Hepatic stellate cell (primary cell): ENCODE measurements at regions not wholly inside any gene's neighbourhood (a gene's known extent, or its start where the extent isn't known, plus 50 kb on each side); places are given as distances from the start of the nearest gene placed in this dataset.
A peak's percentile ranks its signal among the peaks of the same experiment; 100 is the strongest.
"Not testable (repeated sequence)": the region's sequence is repeated elsewhere in the genome, so short reads cannot be mapped to it uniquely, and the experiment has no call there.

Source experiments
- DNase-seq: peaks from one replicate; pipeline ENCODE4 v3.0.0; 2011; ENCODE audit warnings: low spot score

DNA sequence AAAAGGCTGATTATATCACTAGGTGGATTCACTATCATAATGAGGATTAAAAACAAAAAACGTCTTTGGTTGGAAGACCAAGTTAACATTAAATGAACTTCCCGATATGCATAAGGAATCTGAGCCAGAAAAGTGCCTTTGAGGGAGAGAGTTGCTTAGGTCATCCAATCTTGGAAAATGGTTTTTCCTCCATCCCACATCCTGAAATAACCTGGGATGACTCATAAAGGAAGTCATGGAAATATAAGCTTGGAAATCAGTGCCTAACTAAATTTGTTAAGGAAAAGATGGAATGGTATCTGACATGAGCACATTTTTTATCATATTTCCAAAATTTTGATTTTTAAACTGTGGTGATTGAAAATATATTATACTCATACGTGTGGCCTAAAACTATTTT lies 66.0 kb downstream of the KBTBD8 start:
- DNase-seq = peak; percentile 5

DNA sequence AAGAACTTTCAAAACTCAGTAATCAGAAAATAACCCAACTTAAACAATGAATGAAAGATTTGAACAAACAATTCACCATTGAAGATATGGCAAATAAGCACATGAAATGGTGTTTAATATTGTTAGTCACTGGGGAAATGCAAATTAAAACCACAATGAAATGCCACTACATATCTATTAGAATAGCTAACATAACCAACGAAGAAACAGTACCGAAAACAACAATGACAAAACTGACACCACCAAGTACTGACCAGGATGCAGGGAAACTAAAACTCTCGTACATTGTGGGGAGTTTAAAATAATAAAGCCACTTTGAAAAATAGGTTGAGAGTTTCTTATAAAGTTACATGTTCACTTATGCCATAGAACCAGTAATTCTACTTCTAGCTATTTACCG lies 69.1 kb downstream of the KBTBD8 start:
- no peak for DNase-seq

DNA sequence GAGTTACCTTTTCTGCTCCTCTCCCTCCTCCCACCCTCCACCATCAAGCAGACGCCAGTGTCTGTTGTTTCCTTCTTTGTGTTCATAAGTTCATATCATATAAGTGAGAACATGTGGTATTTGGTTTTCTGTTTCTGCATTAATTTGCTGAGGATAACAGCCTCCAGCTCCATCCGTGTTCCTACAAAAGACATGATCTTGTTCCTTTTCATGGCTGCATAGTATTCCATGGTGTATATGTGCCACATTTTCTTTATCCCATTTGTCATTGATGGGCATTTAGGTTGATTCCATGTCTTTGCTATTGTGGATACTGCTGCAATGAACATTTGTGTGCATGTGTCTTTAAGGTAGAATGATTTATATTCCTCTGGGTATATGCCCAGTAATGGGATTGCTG lies 74.5 kb downstream of the KBTBD8 start:
- DNase-seq = not testable (repeated sequence)

DNA sequence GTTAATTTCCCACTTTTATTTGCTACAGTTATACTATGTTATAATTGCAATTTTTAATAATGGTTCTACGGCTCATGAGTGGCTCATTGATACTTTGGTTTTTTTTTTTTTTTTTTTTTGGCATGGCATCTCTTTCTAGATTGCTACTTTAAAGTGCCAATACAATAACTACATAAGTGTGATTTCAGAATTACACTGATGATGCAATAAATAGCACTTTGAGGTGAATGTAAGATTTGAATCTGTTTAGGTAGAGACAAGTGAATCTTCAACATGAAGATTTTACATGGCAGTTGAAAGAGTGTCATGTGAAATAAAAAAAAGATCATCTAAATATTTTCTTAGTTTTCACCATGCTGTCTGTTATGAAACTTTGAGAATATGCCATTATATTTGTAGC lies 75.7 kb downstream of the KBTBD8 start:
- no peak for DNase-seq

DNA sequence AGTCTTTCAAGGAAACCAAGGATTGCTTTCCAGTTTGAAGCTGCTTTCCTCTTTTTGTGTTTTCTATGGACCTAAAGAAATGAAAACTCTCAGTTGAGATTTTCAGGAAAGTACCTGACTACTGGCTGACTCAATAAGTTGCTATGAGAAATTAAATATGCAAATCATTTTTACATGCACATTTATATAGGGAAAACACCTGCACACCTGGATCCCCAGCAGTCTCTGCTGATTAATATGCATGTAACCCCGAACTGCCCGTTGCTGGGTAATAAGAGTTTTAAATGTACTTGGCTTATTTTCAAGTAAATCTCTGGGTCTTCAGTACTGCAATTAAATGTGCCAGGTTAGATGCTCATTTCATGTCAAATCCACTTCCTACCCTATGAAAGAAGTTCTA lies 77.2 kb downstream of the KBTBD8 start:
- DNase-seq = no peak

DNA sequence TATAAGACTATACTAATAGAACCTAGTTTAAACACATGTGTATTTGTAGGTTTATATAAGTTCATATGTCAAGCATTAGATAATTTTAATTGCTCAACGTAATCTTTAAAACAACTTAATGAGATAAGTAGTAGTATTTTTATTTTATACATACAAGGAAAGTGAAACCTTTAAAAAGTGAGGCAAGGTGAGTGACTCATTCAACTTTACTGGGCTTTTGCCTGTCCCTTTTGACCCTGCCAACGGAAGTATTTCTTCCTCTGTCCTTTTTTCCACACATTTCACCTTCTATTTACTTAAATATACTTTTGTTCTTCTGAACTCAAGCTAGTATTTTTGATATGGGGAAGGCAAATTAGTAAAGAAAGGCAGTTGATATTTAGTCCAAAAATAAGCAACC lies 78.5 kb downstream of the KBTBD8 start:
- DNase-seq = no peak

DNA sequence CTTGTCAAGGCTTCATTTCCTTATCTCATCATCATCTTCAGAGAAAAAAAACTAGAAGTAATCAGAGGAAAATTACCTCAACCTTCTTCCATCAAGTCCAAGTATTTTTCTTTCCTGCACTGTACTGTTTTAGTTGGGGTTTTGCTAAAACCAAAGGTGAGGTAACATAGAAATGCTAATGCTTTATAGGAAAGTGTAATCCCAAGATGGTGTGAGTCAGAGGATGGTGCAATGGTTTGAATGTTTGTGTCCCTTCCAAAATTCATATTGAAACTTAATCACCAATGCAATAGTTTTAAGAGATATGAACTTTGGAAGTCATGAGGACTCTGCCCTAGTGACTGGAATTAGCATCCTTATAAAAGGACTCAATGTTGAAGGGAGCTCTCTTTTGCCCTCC lies 79.5 kb downstream of the KBTBD8 start:
- DNase-seq = no peak

DNA sequence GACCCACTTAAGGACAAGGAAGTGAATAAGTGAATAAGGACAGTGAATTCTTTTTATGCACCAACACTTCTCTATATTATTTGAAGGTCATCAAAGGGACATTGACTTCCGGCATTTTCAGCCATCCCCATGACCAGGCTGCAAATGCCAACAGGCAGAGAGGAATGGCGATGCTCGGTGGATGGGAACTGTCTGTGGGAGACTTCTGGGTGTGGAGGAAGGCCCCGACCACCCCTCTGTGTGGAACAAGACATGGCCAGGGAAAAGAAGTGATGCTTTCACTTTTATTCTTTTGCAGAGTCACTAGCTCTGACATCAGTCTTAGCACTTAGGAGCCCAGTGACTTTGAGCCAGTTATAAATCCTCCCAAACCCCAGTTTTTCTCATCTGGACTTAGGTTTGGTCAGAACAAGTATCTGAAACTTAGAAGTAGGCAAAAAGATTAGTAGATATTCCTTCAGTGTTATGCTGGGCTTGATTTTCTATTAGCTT lies 84.5 kb downstream of the KBTBD8 start:
- no peak for DNase-seq

DNA sequence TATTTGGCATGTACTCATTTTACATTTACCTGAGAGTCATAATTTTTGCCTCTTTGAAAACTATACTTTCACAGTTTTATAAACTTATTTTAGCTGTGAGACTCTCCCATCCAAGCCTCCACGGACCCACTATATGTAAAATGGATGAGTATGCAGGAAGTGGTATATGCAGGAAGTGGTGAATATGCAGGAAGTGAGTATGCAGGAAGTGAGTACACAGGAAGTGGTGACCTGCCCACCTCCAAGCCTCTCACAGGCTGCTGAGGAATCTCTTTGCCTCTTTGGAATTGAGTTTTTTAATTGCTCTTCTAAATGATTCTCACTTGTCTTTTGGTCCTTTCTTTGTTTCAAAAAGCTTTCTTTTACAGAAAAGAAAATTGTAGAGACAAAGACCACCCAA lies 85.2 kb downstream of the KBTBD8 start:
- DNase-seq = peak; percentile 9

DNA sequence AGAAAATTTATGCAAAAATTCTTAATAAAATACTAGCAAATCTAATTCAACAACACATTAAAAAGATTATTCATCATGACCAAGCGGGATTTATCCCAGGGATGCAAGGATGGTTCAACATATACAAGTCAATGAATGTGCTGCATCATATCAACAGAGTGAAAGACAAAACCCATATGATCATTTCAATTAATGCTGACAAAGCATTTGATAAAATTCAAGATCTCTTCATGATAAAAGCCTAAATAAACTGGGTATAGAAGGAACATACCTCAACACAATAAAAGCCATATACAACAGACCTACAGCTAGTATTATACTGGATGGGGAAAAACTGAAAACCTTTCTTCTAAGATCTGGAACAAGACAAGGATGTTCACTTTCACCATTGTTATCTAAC lies 89.7 kb downstream of the KBTBD8 start:
- DNase-seq = no peak

DNA sequence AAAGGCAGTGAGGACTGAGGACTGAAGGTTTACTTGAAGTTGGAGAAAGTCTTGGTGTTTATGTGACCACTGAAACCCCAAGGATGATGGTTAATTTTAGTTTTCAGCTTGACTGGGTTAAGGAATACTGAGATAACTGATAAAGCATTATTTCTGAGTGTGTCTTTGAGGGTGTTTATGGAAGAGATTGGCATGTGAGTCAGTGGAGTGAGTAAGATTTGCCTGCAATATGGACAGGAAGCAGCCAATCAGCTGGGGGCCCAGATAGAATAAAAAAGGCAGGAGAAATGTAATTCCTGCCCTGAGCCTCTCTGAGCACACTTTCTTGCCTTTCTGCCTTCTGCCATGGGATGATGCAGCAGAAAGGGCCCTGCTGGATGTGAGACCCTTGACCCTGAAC lies 92.4 kb downstream of the KBTBD8 start:
- peak; percentile 27 for DNase-seq

DNA sequence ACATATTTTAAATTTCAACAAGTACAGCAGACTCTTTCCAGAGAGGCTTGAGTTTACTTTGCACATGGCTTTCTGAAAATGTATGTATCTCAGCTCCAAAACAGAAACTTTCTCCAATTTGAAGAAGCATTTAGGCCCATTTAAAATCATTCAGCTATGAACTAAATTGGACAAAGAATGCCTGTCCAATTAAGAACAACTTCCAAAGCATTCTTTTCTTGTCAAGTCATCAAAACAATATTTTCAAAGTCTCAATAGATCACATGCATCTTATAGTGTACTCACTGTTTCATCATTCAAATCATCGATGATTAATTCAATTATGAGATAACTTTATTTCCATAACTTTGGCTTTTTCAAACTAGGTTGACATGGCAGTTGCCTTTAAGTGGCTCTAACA lies 95.2 kb downstream of the KBTBD8 start:
- no peak for DNase-seq

DNA sequence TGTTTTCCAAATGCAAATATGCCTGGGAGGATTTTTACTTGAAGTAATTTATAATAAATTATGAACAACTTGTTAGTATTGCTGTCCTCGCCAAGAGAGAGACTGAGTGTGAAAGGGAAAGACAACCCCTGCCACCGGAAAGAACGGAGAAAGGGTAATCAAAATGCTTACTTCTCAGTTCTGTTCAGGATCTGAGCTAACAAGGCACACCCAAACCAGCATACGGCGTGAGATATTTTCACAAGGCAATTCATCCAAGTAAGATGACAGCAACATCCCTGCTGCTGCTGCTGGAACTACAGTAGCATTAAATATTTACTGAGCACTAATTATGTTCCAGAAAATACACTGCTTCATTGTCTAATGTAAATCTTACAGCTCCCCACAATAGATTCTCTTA lies 96.1 kb downstream of the KBTBD8 start:
- no peak for DNase-seq

DNA sequence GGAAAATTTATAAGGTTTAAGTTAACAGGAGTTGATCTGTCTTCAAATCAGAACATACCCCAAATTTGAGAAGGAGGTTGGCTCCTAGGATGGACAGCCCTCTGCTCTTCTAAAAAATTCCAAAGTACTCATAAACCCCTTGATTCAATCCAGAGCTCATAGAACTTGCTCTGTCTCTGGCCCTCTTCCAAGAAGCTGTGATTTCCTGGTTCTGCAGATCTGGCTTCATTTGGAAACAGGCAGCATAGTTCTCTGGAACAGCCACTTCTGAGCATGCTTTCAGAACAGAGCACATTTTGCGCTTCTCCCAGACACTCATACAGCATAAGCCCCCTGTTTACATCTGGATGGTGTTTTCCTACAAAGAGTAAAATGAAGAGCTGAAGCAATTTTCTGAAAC lies 96.7 kb downstream of the KBTBD8 start:
- DNase-seq = no peak

DNA sequence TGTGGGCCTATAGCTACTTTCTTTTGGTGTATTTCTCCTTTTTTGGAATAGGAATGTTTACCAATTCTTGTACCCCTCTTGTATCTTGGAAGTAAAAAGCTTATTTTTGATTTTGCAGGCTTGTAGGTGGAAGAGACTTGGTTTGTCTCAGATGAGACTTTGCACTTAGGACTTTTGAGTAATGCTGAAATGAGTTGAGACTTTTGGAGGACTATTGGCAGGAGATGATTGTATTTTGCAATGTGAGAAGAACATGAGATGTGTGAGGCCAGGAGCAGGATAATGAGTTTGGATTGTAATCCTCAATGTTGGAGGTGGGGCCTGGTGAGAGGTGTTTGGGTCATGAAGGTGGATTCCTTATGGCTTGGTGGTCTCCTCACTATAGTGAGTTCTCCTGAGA lies 106.3 kb downstream of the KBTBD8 start:
- no peak for DNase-seq

DNA sequence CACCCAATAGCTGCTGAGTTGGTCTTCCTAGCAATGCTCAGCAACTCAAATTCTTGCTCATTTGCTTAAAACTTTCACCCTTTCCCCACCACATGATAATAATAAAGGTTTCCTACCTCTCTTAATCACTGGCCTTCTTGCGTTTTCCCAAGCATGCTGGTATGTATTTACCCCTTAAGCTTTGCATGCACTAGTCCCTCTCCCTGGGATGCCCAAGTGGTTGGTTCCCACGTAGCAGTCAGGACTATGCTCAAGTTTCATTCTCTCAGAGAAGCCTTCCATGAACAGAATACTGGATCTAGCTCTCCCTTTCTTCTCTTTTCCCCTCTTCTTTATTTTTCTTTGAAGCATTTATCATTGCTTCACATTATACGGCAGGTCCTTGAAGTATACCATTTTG lies 108.8 kb downstream of the KBTBD8 start:
- DNase-seq = no peak

DNA sequence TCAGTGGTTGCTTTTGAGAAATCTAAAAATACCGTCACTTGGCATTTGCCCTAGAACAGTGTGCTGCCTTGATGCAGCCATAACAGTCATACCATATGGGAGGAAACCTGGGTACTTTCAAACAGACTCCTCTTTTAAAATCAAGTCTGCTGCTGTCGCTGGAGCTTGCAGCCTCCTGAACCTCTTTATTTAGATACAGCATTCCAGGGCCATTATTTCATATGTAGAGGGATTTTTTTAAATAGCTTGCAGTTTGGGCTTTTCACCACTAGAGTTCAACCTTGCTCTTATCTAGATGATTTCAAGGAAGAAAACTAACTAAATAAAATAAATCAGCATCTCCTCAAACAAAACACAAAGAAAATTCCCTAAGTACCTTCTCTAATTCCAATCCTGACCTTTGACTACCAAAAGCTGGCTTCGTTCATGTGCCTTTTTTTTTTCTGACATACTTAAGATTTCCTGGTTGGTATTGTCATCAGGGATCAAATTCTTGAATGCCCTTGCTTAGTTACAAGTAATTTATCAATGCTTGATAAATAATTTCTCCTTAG lies 111.6 kb downstream of the KBTBD8 start:
- peak; percentile 31 for DNase-seq

DNA sequence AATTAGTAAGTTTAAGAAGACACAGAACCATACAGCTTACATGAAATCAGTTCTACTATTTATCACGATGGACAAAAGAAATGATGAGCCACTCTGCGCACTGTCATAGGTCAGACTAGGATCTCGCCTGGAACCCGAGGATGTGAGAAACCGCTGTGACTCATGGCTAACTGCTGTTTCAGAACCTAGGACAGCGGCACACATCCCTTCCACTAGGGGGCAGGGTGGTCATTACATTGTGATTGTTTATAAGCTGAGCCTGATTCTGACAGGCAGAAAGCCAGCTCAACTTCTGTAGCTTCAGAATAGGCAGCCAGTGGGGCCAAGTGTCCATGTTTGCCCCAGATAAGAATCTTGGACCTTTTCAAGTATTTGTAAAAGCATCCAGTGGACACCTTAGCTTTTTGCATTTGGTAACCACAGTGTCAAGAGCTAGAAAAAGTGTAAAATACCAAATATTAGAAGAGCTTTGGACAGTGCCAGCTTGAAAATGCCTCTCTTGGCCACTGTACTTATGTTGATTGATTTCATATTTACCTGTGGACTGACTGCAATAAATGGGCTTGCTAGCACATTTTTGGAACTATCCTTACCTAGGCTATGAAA lies 115.8 kb downstream of the KBTBD8 start:
- peak; percentile 58 for DNase-seq

DNA sequence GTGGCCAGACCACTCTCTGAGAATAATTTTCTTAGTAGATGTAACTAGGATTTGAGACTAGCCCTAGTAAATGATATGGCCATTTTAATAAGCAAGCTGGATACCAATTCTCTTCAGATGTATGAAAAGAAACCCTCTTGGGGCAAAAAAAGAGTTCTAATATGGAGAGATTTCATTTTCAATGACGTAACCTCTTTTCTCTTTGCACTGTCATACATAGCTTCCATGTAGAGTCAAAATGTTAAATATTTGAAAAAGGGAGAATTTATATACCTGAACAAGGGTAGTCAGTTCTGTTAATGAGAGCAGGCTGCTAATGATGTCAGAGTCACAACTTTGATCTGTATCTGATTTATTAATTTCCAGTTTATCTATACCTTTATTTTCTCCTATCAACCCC lies 120.0 kb downstream of the KBTBD8 start:
- no peak for DNase-seq

DNA sequence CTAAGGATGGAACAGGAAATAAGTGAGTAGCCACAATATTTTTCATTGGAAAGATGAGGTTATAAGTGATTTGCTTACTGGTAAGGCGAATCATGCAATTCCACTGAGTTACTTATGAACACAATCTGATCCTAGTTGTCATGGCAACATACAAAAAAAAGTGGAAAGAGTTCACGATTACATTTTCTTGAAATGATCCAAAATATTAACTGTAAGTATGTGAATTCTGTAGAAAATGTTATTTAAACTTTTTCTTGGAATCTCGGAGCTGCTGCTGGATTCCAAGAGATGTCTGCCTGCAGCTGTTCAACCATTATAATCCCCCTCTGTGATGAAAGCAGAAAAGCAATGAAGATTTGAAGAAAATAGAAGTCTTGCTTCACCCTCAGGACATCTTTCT lies 120.5 kb downstream of the KBTBD8 start:
- no peak for DNase-seq

DNA sequence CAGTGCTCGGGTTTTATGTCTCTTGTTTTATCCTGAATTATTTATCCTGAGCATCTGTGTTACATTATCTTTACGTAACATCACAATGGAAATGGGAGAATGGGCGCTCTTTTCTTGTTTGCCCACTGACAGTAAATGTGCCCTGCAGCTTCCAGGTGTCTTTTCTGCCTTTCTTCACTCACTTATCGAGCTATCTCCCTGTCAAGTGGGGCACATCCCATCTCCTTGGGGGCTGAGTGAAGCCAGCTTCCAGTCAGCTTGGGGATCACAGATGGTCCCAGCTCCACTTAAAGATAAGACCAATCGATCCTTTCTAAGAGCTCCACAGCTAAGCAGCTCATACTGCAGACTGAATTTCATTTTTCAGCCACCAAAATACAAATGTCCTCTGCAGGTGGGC lies 125.8 kb downstream of the KBTBD8 start:
- DNase-seq = no peak

DNA sequence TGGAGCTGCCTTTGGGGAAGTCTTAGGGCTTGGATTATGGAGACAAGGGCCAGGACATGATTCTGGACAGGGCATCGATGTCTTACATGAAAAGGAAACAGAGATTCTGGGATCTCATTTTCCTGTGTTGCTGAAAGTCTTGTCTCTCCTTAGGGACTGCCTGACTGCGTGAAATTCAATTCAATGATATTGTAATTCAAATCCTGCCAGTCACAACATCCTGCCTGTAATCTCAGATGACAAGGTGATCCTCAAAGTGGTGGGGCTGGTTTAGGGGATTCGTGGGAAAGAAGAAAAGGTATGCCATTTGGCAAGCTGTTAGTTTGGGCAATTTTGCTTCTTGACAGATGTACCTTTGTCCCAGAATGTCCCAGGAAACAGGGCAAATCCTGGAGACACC lies 129.1 kb downstream of the KBTBD8 start:
- DNase-seq = no peak

DNA sequence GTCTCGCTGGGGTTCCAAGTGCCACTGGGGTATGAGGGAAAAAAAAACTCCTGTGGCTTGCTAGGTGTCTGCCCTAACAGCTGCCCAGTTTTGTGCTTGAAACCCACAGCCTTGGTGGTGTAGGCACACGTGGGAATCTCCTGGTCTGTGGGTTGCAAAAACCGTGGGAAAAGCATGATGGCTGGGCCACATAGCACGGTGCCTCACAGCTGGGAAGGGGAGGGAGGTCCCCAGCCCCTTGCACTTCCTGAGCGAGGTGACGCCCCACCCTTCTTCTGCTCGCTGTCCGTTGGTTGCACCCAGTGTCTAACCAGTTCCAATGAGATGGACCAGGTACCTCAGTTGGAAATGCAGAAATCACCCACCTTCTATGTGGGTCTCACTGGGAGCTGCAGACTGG lies 144.3 kb downstream of the KBTBD8 start:
- no peak for DNase-seq

DNA sequence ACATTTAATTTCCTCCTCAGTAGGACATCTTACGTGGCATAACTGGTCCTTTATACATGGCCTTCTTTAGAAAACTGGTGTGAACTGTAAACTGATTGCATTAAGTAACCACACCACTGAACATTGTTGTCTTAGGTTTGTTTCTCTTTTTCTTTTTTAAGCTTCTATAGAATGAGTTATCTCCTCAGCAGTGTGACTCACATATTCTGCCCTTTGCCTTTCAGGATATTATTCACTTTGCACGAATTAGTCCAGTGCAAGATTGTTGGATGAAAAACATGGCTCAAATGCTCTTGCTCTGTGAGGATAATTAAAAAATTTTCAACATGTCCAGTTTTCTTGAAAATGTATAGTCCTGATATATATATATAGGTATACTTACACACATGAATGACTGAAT lies 147.6 kb downstream of the KBTBD8 start:
- peak; percentile 4 for DNase-seq
